ENCODE measurements at regions not wholly inside any gene's neighbourhood (a gene's known extent, or its start where the extent isn't known, plus 50 kb on each side); places are given as distances from the start of the nearest gene placed in this dataset.

DNA sequence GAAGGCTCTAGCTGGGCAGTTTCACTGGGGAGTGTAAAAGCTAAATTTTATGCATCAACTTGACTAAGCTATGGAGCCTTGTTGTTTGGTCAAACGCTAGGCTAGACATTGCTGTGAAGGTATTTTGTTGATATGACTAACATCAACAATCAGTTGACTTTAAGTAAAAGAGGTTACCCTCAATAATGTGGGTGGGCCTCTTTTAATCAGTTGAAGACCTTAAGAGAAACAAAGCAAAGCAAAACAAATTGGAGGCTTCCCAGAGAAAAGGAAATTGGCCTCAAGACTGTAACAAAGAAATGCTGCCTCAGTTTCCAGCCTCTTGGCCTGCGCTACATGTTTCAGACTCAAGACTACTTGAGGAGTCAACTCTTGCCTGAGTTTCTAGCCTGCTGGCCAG lies 50.0 kb upstream of the TSC22D1 start:
- no peak for DNase-seq
- H3K27me3 Mint-ChIP-seq (ENCODE audit: low read depth) = peaks cover 11% of the 10 kb centered on the region
- H3K27ac Mint-ChIP-seq = no peak overlapping the region
- no peaks in the 10 kb centered on the region for H3K36me3 Mint-ChIP-seq (ENCODE audit: low read depth)
- no peaks in the 10 kb centered on the region for H3K4me1 Mint-ChIP-seq (ENCODE audit: low read depth)
- H3K9me3 Mint-ChIP-seq (ENCODE audit: insufficient read depth) = no peaks in the 10 kb centered on the region
- CTCF ChIA-PET = no interaction called here
- POLR2A ChIA-PET = interaction anchor here (0.6 kb wide), 1 partner anchor 435 kb away, joined by 3 read pairs; no protein-coding TSS in a partner anchor
- H3K4me3 Mint-ChIP-seq = no peak overlapping the region
- no peak for ATAC-seq
